GM23338 (cell line): ENCODE measurements at regions not wholly inside any gene's neighbourhood (a gene's known extent, or its start where the extent isn't known, plus 50 kb on each side); places are given as distances from the start of the nearest gene placed in this dataset.
"Not testable (repeated sequence)": the region's sequence is repeated elsewhere in the genome, so short reads cannot be mapped to it uniquely, and the experiment has no call there.

Experiments used
- ATAC-seq: fragments of 200-7000 bp; cut with Tn5 transposase; 3 replicates; pipeline ENCODE4 v1.9.1; 2020
- DNase-seq: peaks from one replicate; pipeline ENCODE4 v3.0.0-alpha.2; 2015; ENCODE audit warnings: low spot score
- H2AFZ ChIP-seq: fragments of 200-600 bp; sonication (generic); 2 replicates; pipeline ENCODE4 v1.8.0; 2016; ENCODE audit warnings: antibody characterized with exemption, mild to moderate bottlenecking, moderate library complexity
- H3F3A ChIP-seq: fragments of 200-600 bp; sonication (generic); replicated peaks from 2 replicates; pipeline ENCODE4 v1.8.0; 2017; ENCODE audit warnings: antibody characterized with exemption, mixed run types, low read depth
- H3K27ac ChIP-seq: fragments of 200-600 bp; sonication (generic); 2 replicates; pipeline ENCODE4 v1.6.1; 2016; ENCODE audit warnings: low read depth
- H3K27me3 ChIP-seq: fragments of 200-600 bp; sonication (generic); 2 replicates; pipeline ENCODE4 v1.8.0; 2016; ENCODE audit warnings: mild to moderate bottlenecking, mixed run types, moderate library complexity; ENCODE audit not compliant: insufficient read depth
- H3K36me3 ChIP-seq: fragments of 200-600 bp; sonication (generic); 2 replicates; pipeline ENCODE4 v1.8.0; 2016; ENCODE audit warnings: mild to moderate bottlenecking; ENCODE audit not compliant: insufficient read depth
- H3K4me1 ChIP-seq: fragments of 200-600 bp; sonication (generic); 2 replicates; pipeline ENCODE4 v1.8.0; 2016; ENCODE audit warnings: mild to moderate bottlenecking, moderate library complexity; ENCODE audit not compliant: insufficient read depth
- H3K4me2 ChIP-seq: fragments of 200-600 bp; sonication (generic); 2 replicates; pipeline ENCODE4 v1.7.1; 2017; ENCODE audit warnings: mixed run types
- H3K4me3 ChIP-seq: fragments of 200-600 bp; sonication (generic); 2 replicates; pipeline ENCODE4 v1.6.1; 2016; ENCODE audit warnings: mixed run types
- H3K79me2 ChIP-seq: fragments of 200-600 bp; sonication (generic); replicated peaks from 2 replicates; pipeline ENCODE4 v1.8.0; 2017; ENCODE audit warnings: mild to moderate bottlenecking; ENCODE audit not compliant: insufficient read depth
- H3K9me2 ChIP-seq: fragments of 200-600 bp; sonication (generic); 2 replicates; pipeline ENCODE4 v1.8.0; 2017; ENCODE audit not compliant: insufficient read depth
- H4K20me1 ChIP-seq: fragments of 200-600 bp; sonication (generic); replicated peaks from 2 replicates; pipeline ENCODE4 v1.8.0; 2017; ENCODE audit warnings: mild to moderate bottlenecking; ENCODE audit not compliant: insufficient read depth
- H3K27ac Mint-ChIP-seq: 2 replicates; pipeline ENCODE4 v1.8.0; 2020; ENCODE audit warnings: inconsistent platforms, mild to moderate bottlenecking, moderate library complexity, mixed read lengths
- H3K27me3 Mint-ChIP-seq: 3 replicates; pipeline ENCODE4 v1.8.0; 2022; ENCODE audit warnings: low read depth, mild to moderate bottlenecking, moderate library complexity, mixed read lengths, inconsistent platforms; ENCODE audit not compliant: insufficient read depth, poor library complexity
- H3K36me3 Mint-ChIP-seq: 3 replicates; pipeline ENCODE4 v1.8.0; 2021; ENCODE audit warnings: low read depth, mild to moderate bottlenecking, inconsistent platforms, moderate library complexity, mixed read lengths
- H3K4me1 Mint-ChIP-seq: 3 replicates; pipeline ENCODE4 v1.8.0; 2020; ENCODE audit warnings: mild to moderate bottlenecking, inconsistent platforms, mixed read lengths
- H3K4me3 Mint-ChIP-seq: 3 replicates; pipeline ENCODE4 v1.8.0; 2021; ENCODE audit warnings: moderate library complexity, mild to moderate bottlenecking, inconsistent platforms, mixed read lengths
- H3K9me3 Mint-ChIP-seq: 3 replicates; pipeline ENCODE4 v1.8.0; 2020; ENCODE audit warnings: moderate library complexity, mild to moderate bottlenecking, inconsistent platforms, mixed read lengths
- CREB1 ChIP-seq: fragments of 250-450 bp; sonication (Bioruptor Pico); IDR thresholded peaks from 2 replicates; pipeline ENCODE4 v1.5.0; 2020; ENCODE audit warnings: low read depth, mild to moderate bottlenecking, moderate library complexity
- EZH2 ChIP-seq: fragments of 200-600 bp; sonication (generic); IDR thresholded peaks from one replicate; pipeline ENCODE4 v1.8.0; 2017; ENCODE audit warnings: antibody characterized with exemption, mild to moderate bottlenecking, low read depth; ENCODE audit not compliant: unreplicated experiment
- EZH2phosphoT487 ChIP-seq: fragments of 200-600 bp; sonication (generic); IDR thresholded peaks from one replicate; pipeline ENCODE4 v1.8.1; 2018; ENCODE audit warnings: antibody characterized with exemption; ENCODE audit not compliant: unreplicated experiment
- JUNB ChIP-seq: IDR thresholded peaks from one replicate; pipeline ENCODE4 v1.6.1; 2016; ENCODE audit warnings: antibody characterized with exemption; ENCODE audit not compliant: unreplicated experiment
- NANOG ChIP-seq: IDR thresholded peaks from 2 replicates; pipeline ENCODE4 v1.6.1; 2016; ENCODE audit warnings: antibody characterized with exemption, borderline replicate concordance
- POLR2AphosphoS5 ChIP-seq: IDR thresholded peaks from 2 replicates; pipeline ENCODE4 v1.6.1; 2016; ENCODE audit warnings: antibody characterized with exemption, low read depth
- STAT1 ChIP-seq: IDR thresholded peaks from one replicate; pipeline ENCODE4 v1.6.1; 2016; ENCODE audit warnings: antibody characterized with exemption; ENCODE audit not compliant: unreplicated experiment
- ZNF114 ChIP-seq: fragments of 250-450 bp; sonication (Bioruptor Pico); IDR thresholded peaks from 2 replicates; pipeline ENCODE4 v1.5.0; 2020; ENCODE audit warnings: mild to moderate bottlenecking, moderate library complexity
- ZNF331 ChIP-seq: fragments of 250-450 bp; sonication (Bioruptor Pico); IDR thresholded peaks from 2 replicates; pipeline ENCODE4 v1.5.0; 2020; ENCODE audit warnings: low read depth, mild to moderate bottlenecking, moderate library complexity
- TF ChIP-seq, protein P1 (sequence below): fragments of 250-450 bp; sonication (Bioruptor Pico); IDR thresholded peaks from 2 replicates; pipeline ENCODE4 v1.5.0; 2020; ENCODE audit warnings: mild to moderate bottlenecking, moderate library complexity
- TF ChIP-seq, protein P2 (sequence below), 2 experiments: fragments of 200-600 bp in 1 of 2; sonication (generic) in 1 of 2; conservative IDR thresholded peaks; 2 replicates each; pipeline versions ENCODE4 v1.5.1 to v1.6.1; 2016 to 2017; ENCODE audit warnings: antibody characterized with exemption in 2 of 2, low read depth in 2 of 2, mild to moderate bottlenecking in 2 of 2, moderate library complexity in 1 of 2

DNA sequence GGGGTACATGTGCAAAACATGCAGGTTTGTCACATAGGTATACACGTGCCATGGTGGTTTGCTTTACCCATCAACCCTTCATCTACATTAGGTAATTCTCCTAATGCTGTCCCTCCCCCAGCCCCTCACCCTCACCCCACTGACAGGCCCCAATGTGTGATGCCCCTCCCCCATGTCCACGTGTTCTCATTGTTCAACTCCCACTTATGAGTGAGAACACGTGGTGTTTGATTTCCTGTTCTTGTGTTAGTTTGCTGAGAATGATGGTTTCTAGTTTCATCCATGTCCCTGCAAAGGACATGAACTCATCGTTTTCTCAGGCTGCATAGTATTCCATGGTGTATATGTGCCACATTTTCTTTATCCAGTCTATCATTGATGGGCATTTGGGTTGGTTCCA lies 232.9 kb upstream of the RASGRP1 start:
- DNase-seq, H3K9me2 ChIP-seq, H3K4me2 ChIP-seq, H3K4me3 Mint-ChIP-seq, H3K27ac Mint-ChIP-seq, ATAC-seq, H3K27ac ChIP-seq, H3K79me2 ChIP-seq, H3K36me3 ChIP-seq, H3K4me3 ChIP-seq, H3K4me1 ChIP-seq, H3K27me3 ChIP-seq, H2AFZ ChIP-seq, H4K20me1 ChIP-seq, H3K36me3 Mint-ChIP-seq, H3F3A ChIP-seq, H3K9me3 Mint-ChIP-seq, H3K27me3 Mint-ChIP-seq: not testable (repeated sequence)
- H3K4me1 Mint-ChIP-seq: peaks cover 16% of the 10 kb centered on the region

DNA sequence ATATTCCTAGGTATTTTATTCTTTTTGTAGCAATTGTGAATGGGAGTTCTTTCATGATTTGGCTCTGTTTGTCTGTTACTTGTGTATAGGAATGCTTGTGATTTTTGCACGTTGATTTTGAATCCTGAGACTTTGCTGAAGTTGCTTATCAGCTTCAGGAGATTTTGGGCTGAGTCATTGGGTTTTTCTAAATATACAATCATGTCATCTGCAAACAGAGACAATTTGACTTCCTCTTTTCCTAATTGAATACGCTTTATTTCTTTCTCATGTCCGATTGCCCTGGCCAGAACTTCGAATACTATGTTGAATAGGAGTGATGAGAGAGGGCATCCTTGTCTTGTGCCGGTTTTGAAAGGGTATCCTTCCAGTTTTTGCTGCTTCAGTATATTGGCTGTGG lies 234.6 kb upstream of the RASGRP1 start:
- not testable (repeated sequence) for ATAC-seq, H3K27me3 Mint-ChIP-seq, H3K4me2 ChIP-seq, H3K27ac ChIP-seq, H3K4me3 Mint-ChIP-seq, H3K27ac Mint-ChIP-seq, H3K36me3 Mint-ChIP-seq, H3K9me2 ChIP-seq, H3K36me3 ChIP-seq, H3K4me3 ChIP-seq, H3F3A ChIP-seq, H3K4me1 ChIP-seq, H2AFZ ChIP-seq, DNase-seq, H4K20me1 ChIP-seq, H3K9me3 Mint-ChIP-seq, H3K4me1 Mint-ChIP-seq, H3K79me2 ChIP-seq, H3K27me3 ChIP-seq

DNA sequence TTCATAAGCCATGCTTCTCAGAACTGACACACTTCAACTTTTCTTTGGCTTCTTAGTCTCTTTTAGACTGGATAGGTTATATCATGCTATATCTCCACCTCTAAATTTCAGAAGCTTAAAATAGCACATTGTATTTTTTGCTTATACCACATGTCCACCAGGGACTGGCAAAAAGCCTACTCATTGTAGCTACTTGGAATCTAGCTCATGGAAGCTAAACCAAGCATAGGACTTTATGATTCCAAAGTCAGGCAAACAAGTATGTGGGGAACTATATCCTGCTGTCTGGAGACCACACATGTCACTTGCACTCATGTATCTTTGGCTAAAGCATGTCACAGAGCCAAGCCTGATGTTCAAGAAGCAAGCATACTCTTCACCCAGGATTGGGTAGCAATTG lies 245.0 kb upstream of the RASGRP1 start:
- Mint-ChIP-seq H3K36me3 (no peaks in the 10 kb centered on the region), H3K4me1 (no peaks in the 10 kb centered on the region), H3K4me3 (no peak overlapping the region), H3K27me3 (no peaks in the 10 kb centered on the region), H3K9me3 (no peaks in the 10 kb centered on the region), H3K27ac (no peak overlapping the region)
- DNase-seq (no peak), ATAC-seq (no peak)
- no peak overlapping the region for H3K27ac ChIP-seq
- H3K27me3 ChIP-seq: no peaks in the 10 kb centered on the region
- H3K9me2 ChIP-seq: no peaks in the 10 kb centered on the region
- H3K4me1 ChIP-seq: no peaks in the 10 kb centered on the region
- no peak overlapping the region for H3K4me2 ChIP-seq
- no peak overlapping the region for H2AFZ ChIP-seq
- H3K4me3 ChIP-seq: no peak overlapping the region
- H4K20me1 ChIP-seq: no peaks in the 10 kb centered on the region
- no peaks in the 10 kb centered on the region for H3F3A ChIP-seq
- no peaks in the 10 kb centered on the region for H3K36me3 ChIP-seq
- H3K79me2 ChIP-seq: no peaks in the 10 kb centered on the region
- no peak for TF ChIP-seq POLR2AphosphoS5
- TF ChIP-seq JUNB: no peak
- no peak for TF ChIP-seq ZNF114
- TF ChIP-seq NANOG: no peak
- no peak for TF ChIP-seq EZH2
- no peak for TF ChIP-seq STAT1
- TF ChIP-seq, protein P1, sequence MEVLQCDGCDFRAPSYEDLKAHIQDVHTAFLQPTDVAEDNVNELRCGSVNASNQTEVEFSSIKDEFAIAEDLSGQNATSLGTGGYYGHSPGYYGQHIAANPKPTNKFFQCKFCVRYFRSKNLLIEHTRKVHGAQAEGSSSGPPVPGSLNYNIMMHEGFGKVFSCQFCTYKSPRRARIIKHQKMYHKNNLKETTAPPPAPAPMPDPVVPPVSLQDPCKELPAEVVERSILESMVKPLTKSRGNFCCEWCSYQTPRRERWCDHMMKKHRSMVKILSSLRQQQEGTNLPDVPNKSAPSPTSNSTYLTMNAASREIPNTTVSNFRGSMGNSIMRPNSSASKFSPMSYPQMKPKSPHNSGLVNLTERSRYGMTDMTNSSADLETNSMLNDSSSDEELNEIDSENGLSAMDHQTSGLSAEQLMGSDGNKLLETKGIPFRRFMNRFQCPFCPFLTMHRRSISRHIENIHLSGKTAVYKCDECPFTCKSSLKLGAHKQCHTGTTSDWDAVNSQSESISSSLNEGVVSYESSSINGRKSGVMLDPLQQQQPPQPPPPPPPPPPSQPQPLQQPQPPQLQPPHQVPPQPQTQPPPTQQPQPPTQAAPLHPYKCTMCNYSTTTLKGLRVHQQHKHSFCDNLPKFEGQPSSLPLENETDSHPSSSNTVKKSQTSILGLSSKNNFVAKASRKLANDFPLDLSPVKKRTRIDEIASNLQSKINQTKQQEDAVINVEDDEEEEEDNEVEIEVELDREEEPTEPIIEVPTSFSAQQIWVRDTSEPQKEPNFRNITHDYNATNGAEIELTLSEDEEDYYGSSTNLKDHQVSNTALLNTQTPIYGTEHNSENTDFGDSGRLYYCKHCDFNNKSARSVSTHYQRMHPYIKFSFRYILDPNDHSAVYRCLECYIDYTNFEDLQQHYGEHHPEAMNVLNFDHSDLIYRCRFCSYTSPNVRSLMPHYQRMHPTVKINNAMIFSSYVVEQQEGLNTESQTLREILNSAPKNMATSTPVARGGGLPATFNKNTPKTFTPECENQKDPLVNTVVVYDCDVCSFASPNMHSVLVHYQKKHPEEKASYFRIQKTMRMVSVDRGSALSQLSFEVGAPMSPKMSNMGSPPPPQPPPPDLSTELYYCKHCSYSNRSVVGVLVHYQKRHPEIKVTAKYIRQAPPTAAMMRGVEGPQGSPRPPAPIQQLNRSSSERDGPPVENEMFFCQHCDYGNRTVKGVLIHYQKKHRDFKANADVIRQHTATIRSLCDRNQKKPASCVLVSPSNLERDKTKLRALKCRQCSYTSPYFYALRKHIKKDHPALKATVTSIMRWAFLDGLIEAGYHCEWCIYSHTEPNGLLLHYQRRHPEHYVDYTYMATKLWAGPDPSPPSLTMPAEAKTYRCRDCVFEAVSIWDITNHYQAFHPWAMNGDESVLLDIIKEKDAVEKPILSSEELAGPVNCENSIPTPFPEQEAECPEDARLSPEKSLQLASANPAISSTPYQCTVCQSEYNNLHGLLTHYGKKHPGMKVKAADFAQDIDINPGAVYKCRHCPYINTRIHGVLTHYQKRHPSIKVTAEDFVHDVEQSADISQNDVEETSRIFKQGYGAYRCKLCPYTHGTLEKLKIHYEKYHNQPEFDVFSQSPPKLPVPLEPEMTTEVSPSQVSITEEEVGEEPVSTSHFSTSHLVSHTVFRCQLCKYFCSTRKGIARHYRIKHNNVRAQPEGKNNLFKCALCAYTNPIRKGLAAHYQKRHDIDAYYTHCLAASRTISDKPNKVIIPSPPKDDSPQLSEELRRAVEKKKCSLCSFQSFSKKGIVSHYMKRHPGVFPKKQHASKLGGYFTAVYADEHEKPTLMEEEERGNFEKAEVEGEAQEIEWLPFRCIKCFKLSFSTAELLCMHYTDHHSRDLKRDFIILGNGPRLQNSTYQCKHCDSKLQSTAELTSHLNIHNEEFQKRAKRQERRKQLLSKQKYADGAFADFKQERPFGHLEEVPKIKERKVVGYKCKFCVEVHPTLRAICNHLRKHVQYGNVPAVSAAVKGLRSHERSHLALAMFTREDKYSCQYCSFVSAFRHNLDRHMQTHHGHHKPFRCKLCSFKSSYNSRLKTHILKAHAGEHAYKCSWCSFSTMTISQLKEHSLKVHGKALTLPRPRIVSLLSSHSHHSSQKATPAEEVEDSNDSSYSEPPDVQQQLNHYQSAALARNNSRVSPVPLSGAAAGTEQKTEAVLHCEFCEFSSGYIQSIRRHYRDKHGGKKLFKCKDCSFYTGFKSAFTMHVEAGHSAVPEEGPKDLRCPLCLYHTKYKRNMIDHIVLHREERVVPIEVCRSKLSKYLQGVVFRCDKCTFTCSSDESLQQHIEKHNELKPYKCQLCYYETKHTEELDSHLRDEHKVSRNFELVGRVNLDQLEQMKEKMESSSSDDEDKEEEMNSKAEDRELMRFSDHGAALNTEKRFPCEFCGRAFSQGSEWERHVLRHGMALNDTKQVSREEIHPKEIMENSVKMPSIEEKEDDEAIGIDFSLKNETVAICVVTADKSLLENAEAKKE (CRISPR knock-in tag): no peak
- TF ChIP-seq, protein P2, sequence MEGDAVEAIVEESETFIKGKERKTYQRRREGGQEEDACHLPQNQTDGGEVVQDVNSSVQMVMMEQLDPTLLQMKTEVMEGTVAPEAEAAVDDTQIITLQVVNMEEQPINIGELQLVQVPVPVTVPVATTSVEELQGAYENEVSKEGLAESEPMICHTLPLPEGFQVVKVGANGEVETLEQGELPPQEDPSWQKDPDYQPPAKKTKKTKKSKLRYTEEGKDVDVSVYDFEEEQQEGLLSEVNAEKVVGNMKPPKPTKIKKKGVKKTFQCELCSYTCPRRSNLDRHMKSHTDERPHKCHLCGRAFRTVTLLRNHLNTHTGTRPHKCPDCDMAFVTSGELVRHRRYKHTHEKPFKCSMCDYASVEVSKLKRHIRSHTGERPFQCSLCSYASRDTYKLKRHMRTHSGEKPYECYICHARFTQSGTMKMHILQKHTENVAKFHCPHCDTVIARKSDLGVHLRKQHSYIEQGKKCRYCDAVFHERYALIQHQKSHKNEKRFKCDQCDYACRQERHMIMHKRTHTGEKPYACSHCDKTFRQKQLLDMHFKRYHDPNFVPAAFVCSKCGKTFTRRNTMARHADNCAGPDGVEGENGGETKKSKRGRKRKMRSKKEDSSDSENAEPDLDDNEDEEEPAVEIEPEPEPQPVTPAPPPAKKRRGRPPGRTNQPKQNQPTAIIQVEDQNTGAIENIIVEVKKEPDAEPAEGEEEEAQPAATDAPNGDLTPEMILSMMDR (conservative IDR thresholded peaks at IDR 0.05; ENCODE audit: low read depth in 2 of 2): no peak
- TF ChIP-seq EZH2phosphoT487: no peak
- no peak for TF ChIP-seq CREB1
- TF ChIP-seq ZNF331: no peak
